ENCODE measurements at regions not wholly inside any gene's neighbourhood (a gene's known extent, or its start where the extent isn't known, plus 50 kb on each side); places are given as distances from the start of the nearest gene placed in this dataset.

GRCh38 chr20:36824142-36824940 is 50.8 kb upstream of the DSN1 start:
- TF ChIP-seq CTCF (IDR thresholded peaks at IDR 0.05) = no peak
- DNase-seq (ENCODE audit: low spot score) = no peak
- H3K4me1 ChIP-seq (ENCODE audit: control insufficient read depth in 1 of 2, low read depth in 2 of 2) = peaks cover 53 to 76% of the 10 kb centered on the region in 2 donors
- H3K4me3 ChIP-seq = no peak overlapping the region
- ATAC-seq (ENCODE audit: insufficient number of reproducible peaks, low FRiP score, low read depth) = no peak
- peaks cover 16% of the 10 kb centered on the region for H3K36me3 ChIP-seq
- peak overlapping the region; percentile 60 to 81 for H3K27ac ChIP-seq
- no peaks in the 10 kb centered on the region for H3K27me3 ChIP-seq (replicated peaks; ENCODE audit: insufficient read depth)
- no peaks in the 10 kb centered on the region for H3K9me3 ChIP-seq

GRCh38 chr20:36825385-36826104 is 50.4 kb upstream of the TLDC2 start:
- H3K27ac ChIP-seq = no peak overlapping the region
- no peak for TF ChIP-seq CTCF (IDR thresholded peaks at IDR 0.05)
- H3K4me1 ChIP-seq (ENCODE audit: control insufficient read depth in 1 of 2, low read depth in 2 of 2) = peaks cover 43 to 71% of the 10 kb centered on the region in 2 donors
- H3K36me3 ChIP-seq = peaks cover 16% of the 10 kb centered on the region
- H3K4me3 ChIP-seq = no peak overlapping the region
- H3K9me3 ChIP-seq = no peaks in the 10 kb centered on the region
- no peaks in the 10 kb centered on the region for H3K27me3 ChIP-seq (replicated peaks; ENCODE audit: insufficient read depth)
- ATAC-seq (ENCODE audit: insufficient number of reproducible peaks, low FRiP score, low read depth) (no peak), DNase-seq (ENCODE audit: low spot score) (no peak)
